GM18502 (cell line): ENCODE measurements at regions not wholly inside any gene's neighbourhood (a gene's known extent, or its start where the extent isn't known, plus 50 kb on each side); places are given as distances from the start of the nearest gene placed in this dataset.

Experiments used
- ATAC-seq: cut with Tn5 transposase; IDR thresholded peaks from one replicate; pipeline ENCODE4 v1.9.1; 2021; ENCODE audit warnings: mild to moderate bottlenecking; ENCODE audit not compliant: unreplicated experiment, poor library complexity

DNA sequence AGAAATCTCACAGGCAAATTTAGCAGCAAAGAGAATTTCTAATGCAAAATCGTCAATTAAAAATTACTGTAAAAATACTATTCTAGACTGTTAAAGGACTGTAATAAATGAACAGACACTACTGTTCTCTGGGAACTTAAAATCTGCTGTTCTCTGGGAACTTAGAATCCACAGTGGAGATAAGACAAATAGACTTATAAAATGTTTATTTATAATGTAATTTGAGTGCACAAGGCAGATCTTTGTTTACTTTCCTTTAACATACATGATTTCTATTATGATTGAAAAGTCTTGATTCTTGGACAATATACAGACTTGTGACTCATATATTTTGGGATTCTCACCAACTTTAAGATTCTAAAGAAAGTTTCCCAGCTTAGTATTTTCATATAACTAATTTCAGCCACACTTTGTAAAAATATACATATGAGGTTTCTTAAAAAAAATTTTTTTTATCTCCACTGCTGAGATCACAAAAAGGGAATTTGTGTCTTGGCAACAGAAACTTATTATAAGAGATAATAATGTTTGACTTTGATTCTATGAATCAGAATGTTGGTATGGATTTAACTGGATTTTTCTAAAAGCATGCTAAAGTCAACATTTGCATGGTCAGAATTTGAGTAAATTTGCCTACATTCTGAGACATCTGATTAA, 166.3 kb upstream of the RHOBTB1 start:
- ATAC-seq, result no peak

DNA sequence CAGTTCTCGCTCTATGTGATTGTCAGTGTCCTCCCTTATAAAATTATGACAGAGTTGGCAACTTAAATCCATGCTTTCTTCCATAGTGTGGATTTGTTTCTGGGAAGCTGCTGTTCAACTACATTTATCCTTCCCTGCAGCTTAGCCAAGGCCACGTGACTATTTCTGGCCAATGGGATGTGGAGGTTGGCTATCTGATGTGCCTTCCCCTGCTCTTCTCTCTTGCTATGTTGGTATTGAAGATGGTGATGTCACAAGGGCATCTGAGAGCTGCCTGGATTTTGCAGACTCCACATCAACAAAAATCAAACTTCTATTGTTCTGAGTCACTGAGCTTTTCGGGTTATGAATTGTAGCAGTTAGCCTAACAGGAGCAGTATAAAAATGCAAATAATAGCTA, 164.9 kb upstream of the RHOBTB1 start:
- ATAC-seq, result no peak

GRCh38 chr10:61100887-61101286, 156.9 kb upstream of the RHOBTB1 start:
- no peak for ATAC-seq

- no peak for ATAC-seq
Observed at GRCh38 chr10:61099756-61100155, 155.8 kb upstream of the RHOBTB1 start.

DNA sequence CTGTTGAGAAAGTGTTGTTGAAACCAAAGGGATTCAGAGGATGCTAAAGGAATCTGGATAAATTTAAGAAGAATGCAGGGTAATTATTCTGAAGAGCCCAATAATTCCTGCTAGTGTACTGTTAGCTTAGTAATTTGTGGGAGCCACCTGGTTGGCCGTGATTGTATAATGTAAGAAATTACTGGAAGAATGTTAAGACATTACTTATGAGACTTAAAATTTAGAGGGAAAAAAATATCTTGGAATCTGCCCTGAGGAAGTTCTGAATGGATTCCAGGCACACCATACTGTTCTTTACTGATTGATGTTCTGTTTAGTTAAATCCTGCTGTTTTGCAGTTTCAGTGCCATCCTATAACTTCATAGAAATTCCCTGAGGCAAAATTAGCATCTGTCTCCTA, 155.0 kb upstream of the RHOBTB1 start:
- no peak for ATAC-seq

- ATAC-seq, result no peak
Observed at GRCh38 chr10:61097026-61097425, 153.0 kb upstream of the RHOBTB1 start.

DNA sequence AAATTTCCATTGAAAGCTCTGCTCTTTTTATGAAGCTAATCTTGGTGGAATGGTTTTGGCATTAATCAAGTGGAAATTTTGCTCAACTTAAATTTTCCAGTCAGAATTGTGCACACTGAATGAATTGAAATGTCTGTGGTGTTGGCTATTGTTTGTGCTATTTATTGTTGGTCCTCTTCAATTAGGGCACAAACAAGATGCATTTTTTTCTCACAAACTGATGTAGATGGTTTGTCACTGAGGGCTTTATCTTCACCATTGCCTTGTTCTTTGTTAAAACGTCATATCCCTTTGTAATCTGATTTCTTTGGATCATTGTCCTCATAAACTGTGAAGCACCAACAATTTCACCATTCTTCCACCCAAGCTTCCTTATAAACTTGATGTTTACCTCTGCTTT, 152.1 kb upstream of the RHOBTB1 start:
- no peak for ATAC-seq

DNA sequence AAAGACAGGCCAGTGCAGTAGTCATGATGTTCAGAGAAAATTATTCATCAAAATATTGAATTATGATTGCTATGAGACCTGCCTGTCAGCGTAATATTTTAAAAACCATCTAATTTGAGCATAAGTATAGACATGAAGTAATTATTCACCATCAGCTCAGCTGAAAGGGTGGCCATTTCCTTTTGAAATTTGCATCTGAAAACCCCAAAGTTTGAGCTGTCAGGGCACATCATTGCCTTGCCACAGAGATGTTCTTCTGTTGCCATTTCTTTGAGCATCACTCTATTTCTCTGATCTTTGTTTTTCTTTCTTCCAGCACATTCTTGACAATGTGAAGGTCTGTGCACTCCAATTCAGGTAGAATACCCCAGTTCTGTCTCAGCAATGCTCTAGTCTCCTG, 147.5 kb upstream of the RHOBTB1 start:
- no peak for ATAC-seq

DNA sequence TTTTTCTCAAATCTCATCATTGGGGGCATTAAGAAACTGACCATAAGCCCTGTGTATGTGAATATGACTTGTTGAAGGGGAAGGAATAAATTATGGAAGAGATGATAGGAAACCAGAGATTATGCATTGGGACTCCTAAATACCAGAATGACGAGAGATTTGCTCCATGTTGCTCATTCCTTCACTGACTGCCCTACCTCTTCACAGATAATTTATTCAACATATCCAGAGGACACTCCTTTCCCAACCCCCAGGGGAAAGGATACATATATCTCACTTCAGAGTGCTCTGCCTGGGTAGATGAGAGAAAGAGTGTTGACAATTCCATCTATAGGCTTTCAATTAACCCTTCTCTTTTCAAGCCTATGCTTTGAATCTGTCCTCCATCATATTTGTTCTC, 145.3 kb upstream of the RHOBTB1 start:
- ATAC-seq, result no peak

DNA sequence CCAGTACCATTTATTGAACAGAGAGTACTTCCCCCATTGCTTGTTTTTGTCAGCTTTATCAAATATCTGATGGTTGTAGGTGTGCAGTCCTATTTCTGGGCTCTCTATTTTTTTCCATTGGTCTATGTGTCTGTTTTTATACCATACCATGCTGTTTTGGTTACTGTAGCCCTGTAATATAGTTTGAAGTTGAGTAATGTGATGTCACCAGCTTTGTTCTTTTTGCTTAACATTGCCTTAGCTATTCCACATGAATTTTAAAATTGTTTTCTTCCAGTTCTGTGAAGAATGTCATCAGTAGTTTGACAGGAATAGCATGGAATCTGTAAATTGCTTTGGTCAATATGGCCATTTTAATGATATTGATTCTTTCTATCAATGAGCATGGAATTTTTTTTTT, 140.5 kb upstream of the RHOBTB1 start:
- no peak for ATAC-seq

DNA sequence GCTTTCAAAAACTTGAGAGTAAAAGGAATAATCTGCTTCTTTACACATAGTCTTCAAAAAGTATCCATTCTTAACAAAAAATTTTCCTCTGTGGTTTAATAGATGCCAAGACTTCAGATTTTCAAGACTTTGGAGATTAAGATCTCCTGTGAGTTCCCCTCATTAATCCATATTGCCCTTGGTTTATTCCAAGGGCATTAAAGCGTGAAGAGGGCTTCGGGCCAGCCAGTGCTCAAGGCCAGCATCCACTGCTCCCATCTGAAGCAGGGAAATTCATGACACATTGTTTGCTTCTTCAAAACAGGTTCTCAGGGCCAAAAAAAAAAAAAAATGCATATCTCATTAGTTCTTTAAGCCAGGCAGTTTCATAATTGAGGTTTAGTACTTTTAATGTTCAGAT, 137.3 kb upstream of the RHOBTB1 start:
- ATAC-seq, result no peak

DNA sequence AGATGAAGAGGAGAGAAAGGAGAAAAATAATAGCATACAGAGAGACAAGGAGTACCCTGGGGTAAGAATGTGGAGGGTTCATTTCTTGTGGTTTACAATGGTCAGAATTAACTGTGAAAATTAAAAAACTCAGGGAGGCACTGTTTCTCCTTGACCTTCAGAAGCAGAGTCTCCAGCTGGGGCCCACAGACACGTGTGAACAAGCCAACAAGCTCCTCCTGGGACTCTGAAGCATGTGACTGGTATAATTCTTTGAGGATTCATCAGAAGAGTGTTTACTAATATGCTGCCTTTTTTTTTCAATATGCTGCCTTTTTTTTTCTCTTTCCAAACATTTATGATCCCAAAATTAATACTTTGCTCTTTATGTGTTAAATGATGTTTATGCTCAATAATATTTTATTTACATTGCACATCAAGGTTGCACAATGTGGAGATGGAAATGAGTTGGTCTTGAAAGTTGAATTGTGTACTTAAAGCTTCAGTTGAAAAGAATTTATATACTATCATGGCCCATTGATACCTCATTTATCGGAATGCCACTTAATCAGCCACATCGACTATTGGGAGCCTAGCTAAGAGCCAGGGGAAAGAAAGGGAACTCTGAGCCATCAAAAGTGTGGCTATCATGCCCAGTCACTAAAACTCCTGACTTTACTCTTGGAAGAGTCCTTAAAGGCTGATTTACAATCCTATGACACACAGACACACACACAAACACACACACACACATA, 134.7 kb upstream of the RHOBTB1 start:
- ATAC-seq, result no peak

GRCh38 chr10:61076572-61077114, 132.7 kb upstream of the RHOBTB1 start:
- no peak for ATAC-seq

- no peak for ATAC-seq
Observed at GRCh38 chr10:61073391-61073790, 129.4 kb upstream of the RHOBTB1 start.

GRCh38 chr10:61071580-61071979, 127.6 kb upstream of the RHOBTB1 start:
- ATAC-seq, result no peak

- ATAC-seq, result no peak
Observed at GRCh38 chr10:61068471-61068870, 124.5 kb upstream of the RHOBTB1 start.

DNA sequence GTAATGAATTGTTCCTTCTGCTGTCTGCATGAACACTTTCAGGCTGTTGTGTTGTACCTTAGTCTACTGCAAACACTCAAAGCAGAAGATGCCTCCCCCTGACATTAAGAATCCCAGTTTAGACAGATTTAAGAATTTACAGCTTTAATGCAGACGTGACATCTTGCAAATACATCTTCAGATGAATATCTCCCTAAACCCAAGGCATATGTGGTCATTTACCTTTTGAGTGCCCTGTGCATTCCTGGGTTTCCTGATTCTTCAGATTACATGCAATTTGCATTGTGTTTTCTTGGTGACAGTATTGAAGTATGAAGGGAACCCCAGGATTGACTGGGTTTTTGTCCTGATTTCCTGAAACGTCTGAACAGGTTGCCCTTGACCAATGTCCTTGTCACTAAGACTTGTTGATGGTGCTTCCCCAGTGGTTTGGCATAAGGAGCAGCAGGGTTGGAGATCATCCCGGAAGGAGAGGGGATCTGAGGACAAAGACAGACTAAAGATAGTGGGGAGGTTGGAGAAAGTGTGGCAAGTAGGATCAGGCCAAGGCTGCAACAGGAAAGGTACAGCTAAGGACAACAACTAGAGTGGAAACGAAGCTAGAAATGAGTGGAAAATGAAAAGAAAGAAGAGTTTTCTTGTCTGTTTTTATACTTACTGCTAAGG, 123.8 kb upstream of the RHOBTB1 start:
- no peak for ATAC-seq

- no peak for ATAC-seq
Observed at GRCh38 chr10:61066661-61067344, 122.8 kb upstream of the RHOBTB1 start.

DNA sequence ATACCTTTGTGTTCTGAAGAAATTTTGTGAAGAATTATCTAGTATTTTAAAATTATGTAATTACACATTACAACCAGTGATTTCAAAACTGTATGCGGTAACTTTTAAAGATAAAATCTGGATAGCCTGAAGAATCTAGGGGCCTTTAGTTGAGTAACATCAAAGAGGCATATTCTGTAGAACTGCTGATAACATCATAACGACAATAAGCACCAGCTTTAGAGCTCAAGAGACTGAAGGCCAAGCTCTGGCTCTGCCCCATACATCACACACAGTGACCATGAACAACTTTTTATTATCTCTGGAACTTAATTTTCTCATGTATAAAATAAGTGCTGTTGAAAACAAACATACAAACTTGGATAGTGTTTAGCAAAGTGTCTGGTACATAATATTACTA, 121.1 kb upstream of the RHOBTB1 start:
- ATAC-seq, result no peak

- no peak for ATAC-seq
Observed at GRCh38 chr10:61064356-61064755, 120.4 kb upstream of the RHOBTB1 start.

- ATAC-seq, result no peak
Observed at GRCh38 chr10:61063901-61064300, 119.9 kb upstream of the RHOBTB1 start.
